OCI-LY3 (cell line): ENCODE measurements at regions not wholly inside any gene's neighbourhood (a gene's known extent, or its start where the extent isn't known, plus 50 kb on each side); places are given as distances from the start of the nearest gene placed in this dataset.

Experiments used
- CTCF ChIP-seq: fragments of 200-600, 300-600 bp; sonication (generic); IDR thresholded peaks from 2 replicates; pipeline ENCODE4 v1.5.1; 2014; ENCODE audit warnings: antibody characterized with exemption, low read length, low read depth
- EZH2phosphoT487 ChIP-seq: fragments of 200-600 bp; shearing (Covaris generic); IDR thresholded peaks from 2 replicates; pipeline ENCODE4 v1.6.1; 2018; ENCODE audit warnings: antibody characterized with exemption, mixed run types, low read depth

GRCh38 chr9:118577121-118577520 is 792.1 kb downstream of the BRINP1 start:
- no peak for TF ChIP-seq CTCF
- TF ChIP-seq EZH2phosphoT487 = no peak
